Activated T-cell treated with anti-CD3 and anti-CD28 coated beads for 4 hours (primary cell): ENCODE measurements at regions not wholly inside any gene's neighbourhood (a gene's known extent, or its start where the extent isn't known, plus 50 kb on each side); places are given as distances from the start of the nearest gene placed in this dataset.

Source experiments
- DNase-seq: peaks from one replicate; pipeline ENCODE4 v3.0.0-alpha.2; 2020

GRCh38 chr10:3364768-3365480, 192.3 kb upstream of the PITRM1 start:
- no peak for DNase-seq

GRCh38 chr10:3363311-3364045, 190.9 kb upstream of the PITRM1 start:
- no peak for DNase-seq

DNA sequence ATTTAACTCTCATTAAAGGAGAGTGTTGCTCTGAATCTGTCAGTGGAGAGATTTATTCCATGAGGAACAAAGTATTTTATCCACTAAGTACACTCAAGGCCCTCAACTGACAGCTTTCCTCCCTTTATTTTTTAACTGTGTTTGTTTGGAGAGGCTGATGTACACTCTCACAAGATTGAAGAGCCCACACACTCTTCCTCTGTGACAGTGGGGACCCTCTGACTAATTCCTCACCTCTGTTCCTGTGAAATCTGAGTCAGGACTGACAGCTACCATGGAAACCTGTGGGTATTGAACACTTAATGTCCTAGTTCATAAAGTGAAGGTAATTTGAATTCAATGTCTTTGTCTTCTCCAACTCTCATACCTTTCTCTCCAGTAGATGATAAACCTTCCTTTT, 189.8 kb upstream of the PITRM1 start:
- no peak for DNase-seq

DNA sequence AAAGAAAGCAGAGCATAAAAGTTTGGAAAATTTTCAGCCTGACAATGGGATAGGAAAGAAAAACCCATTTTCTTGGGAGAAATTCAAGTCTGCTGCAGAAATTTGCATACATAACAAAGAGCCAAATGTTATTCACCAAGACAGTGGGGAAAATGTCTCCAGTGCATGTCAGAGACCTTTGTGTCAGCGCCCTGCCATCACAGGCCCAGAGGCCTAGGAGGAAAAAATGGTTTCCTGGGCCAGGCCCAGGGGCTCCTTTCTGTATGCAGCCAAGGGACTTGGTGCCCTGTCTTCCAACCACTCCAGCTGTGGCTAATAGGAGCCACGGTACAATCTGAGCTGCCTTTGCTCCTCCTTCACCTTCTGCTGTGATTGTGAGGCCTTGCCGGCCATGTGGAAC, 189.1 kb upstream of the PITRM1 start:
- no peak for DNase-seq

- DNase-seq, result no peak
Measured at GRCh38 chr10:3357737-3358136, 185.2 kb upstream of the PITRM1 start.

DNA sequence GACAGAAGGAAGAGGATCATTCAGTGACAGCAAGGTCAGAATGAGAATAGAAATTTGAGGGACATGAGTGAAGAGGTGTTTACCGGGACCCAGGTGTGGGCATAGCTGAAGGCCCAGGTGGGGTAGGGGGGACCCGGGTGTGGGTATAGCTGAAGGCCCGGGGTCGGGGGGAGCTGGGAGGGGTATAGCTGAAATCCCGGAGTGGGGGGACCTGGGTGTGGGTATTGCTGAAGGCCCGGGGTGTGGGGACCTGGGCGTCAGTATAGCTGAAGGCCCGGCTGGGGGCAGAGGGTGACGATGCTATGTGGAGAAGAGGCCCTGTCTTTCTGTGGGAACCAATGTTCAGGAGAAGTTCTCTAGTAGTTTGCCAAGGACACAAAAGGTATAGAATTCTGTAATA, 183.0 kb upstream of the PITRM1 start:
- DNase-seq, result no peak

- no peak for DNase-seq
Measured at GRCh38 chr10:3354174-3354900, 181.8 kb upstream of the PITRM1 start.

- DNase-seq, result no peak
Measured at GRCh38 chr10:3353235-3353634, 180.7 kb upstream of the PITRM1 start.

- no peak for DNase-seq
Measured at GRCh38 chr10:3350617-3351258, 178.2 kb upstream of the PITRM1 start.

DNA sequence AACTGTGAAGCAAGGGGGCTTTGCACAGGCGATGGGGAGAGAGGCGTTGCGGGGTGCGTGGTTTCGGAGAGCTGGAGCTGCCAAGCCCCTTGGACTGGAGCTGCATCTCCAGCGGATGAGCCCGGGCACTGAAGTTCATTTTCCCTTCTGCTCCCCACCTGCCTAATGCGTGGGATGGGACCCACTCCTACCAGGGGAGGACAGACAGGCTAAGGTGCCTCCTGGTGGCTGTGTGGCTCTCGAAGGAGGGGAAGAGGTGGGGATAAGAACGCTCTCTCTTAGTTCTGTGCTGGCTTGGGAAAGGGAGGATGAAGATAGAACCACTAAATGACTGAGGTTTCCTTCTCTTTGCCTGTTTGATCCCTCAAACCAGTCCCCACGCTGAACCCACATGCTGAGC, 177.6 kb upstream of the PITRM1 start:
- DNase-seq, result no peak

DNA sequence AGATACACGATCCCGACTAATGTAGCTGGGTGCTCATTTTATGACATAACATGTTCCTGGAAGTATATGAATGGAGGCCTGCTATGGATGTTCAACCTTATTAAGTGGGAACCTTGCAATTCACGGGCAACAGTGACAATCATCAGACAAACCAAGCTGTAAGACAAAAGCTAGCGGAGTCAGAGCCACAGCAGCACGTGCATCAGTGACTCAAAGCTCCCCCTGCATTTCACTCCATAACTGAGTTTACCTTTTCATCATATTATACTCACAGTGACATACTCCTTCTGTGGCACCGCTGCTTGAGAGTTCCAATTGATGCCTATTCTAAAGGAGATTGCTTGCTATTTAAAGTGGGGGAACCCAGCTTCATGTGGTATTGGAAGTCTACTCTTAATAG, 176.0 kb upstream of the PITRM1 start:
- no peak for DNase-seq

DNA sequence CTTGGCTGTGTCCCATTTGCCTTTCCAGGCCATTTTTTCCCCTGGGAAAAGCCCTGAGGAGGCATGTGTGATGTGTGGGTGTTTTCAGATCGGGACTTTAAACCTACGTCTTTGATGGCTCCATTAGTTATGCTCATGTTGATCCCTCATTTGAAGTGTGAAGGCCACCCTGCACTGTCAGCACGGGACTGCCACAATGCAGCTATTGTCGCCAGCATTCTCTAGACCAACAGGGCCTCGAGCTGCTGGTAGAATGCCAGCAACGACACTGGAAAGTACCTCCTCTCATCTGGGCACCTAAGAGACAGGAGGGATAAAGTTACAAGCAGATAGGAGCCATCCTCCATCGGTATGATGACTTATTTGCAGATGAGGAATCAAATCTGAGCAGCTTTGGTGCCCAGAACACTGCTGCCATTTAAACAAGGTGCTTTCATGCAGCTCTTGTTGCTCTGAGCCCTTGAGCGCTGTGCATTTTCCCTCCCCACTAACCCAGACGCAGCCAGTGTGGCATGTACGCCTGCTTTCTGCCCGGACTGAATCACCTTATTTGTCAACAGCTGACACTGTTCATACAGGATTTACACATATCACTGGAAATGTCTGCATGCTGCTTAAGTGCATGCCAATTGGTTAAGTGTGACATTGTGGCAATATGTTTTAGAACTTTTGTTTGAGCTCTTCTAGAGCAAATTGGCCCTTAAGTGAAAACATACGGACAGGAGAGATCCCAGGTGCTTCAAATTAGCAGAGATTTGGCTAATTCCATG, 175.0 kb upstream of the PITRM1 start:
- no peak for DNase-seq

- DNase-seq, result no peak
Measured at GRCh38 chr10:3346851-3347250, 174.3 kb upstream of the PITRM1 start.

DNA sequence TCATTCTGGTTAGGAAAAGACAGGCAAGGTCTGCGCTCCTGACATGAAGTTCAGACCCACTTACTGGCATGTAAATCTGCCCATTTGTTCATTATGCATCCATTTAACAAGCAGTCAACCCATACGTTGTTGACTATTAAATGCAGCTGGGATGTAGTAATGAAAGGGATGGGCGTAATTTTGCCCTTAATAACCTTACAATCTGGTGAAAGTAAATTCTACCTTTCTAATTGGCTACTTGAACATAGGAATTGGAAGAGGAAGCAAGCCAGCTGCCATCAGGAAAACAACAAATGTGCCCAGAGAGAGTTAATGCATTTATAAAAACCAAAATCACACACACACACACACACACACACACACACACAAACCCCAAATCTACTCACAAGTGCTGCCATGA, 170.2 kb upstream of the PITRM1 start:
- no peak for DNase-seq

DNA sequence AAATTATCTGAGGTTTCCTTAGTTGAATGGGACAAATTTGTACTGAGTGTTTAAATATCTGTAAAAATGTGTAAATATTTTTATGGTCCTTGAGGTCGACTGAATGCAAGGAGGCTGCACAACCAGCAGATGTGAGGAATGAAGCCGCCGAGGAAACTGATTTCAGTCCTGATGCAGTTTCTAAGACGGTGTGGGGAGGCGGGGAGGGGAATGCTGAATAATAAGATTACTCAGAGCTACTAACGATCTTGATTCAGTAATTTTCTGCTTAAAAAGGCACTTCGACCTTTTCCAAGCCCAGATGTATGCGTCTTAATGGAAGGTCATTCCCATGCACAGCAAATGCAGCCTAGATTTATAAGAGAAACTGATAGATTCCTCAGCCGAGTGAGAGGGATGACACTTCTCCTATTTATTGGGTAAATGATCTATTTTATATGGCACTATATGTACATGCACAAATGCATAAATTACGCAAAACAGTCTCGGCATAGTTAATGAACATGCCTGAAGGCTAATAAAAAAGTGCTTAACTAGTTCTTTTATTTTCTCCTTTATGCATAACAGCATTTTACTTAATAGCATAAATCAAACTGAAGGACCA, 167.6 kb upstream of the PITRM1 start:
- DNase-seq, result no peak

GRCh38 chr10:3339531-3339950, 167.0 kb upstream of the PITRM1 start:
- DNase-seq, result no peak

- DNase-seq, result no peak
Measured at GRCh38 chr10:3339121-3339520, 166.5 kb upstream of the PITRM1 start.

- DNase-seq, result no peak
Measured at GRCh38 chr10:3337741-3338140, 165.2 kb upstream of the PITRM1 start.

GRCh38 chr10:3336673-3337293, 164.2 kb upstream of the PITRM1 start:
- DNase-seq, result no peak

DNA sequence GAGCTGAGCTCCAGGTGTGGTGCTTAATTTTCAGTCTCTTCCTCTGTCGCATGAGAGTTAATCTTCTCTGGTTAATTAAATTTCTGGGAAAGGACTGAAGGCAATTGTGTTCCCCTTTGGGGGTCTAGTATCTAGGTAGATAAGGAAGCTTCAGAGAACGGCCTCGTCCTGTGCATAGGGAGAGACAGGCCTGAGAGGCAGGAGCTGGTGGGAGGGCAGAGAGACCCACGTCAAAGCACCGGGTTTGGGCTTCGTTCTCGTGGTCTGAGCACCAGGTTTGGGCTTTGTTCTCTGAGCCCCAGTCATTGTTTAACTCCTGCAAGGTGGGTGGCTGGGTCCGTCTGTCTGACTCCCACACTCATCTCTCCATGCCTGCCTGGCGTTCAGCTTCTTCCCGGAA, 160.8 kb upstream of the PITRM1 start:
- no peak for DNase-seq

DNA sequence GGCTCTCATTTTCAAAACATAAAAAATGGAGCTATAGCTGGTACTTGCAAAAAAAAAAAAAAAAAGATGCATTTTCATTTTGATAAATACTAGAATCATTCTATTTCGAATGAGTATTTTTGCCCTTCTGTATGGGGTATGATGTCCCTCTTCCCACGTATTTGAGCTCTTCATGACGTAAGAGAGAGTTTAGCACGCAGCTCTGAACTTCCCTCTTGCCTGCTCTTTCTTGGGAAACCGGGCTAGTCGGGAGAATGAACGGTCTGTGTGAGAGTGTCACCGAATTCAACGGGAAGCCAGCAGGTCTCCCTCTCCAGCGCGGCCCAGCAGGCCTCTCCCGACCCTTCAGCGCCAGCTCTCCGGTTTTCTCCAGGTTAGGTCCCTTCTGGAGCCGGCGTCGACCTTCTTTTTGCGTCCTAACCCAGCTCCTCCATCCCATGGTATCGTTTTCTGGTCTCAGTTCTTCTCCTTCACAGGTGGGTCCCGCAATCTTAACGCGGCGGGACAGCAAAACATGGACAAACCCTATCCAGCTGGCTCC, 159.2 kb upstream of the PITRM1 start:
- no peak for DNase-seq

DNA sequence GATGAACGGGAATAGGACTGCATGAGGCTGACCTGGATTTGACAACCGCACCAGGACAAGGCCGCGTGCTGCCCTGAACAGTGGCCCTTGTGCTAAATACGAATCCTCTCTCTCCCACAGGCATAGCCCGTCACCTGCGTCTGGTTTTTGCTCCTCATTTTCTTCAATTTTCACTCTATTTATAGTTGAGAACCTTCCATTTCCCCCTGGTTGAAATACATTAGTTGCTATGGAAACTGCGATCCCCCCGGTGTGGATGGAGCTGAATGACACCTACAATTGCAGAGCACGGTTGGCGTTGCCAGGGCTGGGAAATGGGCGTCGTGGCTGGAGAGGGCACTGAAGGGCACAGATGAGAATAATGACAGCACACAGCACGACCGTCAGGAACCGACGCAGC, 158.6 kb upstream of the PITRM1 start:
- DNase-seq, result no peak
